ENCODE measurements at regions not wholly inside any gene's neighbourhood (a gene's known extent, or its start where the extent isn't known, plus 50 kb on each side); places are given as distances from the start of the nearest gene placed in this dataset.

DNA sequence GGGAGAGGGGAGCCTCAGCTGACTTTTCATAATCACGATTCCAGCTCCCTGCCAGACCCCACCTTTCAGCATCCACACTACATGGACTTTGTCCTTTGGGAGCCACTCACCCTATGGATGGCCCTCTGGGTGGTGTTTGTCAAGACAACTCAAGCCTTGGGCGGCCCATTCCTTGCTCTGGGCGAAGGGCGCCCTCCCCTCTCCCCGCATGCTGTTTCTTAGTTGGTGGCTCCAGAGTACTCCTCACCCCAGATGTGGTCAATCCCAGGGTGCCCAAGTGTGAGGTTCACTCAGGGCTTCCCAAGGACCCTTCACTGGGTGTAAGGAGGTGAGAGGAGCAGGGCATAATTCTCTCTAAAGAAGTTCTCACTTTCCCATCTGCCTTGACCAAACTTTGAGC is 710.0 kb downstream of the QKI start:
- H3K27me3 ChIP-seq (ENCODE audit: low read length) = no peaks in the 10 kb centered on the region; the same call in 1 of the 2 replicates
- TF ChIP-seq EZH2phosphoT487 (conservative IDR thresholded peaks at IDR 0.05; ENCODE audit: low read length) = no peak
- TF ChIP-seq, protein P1, sequence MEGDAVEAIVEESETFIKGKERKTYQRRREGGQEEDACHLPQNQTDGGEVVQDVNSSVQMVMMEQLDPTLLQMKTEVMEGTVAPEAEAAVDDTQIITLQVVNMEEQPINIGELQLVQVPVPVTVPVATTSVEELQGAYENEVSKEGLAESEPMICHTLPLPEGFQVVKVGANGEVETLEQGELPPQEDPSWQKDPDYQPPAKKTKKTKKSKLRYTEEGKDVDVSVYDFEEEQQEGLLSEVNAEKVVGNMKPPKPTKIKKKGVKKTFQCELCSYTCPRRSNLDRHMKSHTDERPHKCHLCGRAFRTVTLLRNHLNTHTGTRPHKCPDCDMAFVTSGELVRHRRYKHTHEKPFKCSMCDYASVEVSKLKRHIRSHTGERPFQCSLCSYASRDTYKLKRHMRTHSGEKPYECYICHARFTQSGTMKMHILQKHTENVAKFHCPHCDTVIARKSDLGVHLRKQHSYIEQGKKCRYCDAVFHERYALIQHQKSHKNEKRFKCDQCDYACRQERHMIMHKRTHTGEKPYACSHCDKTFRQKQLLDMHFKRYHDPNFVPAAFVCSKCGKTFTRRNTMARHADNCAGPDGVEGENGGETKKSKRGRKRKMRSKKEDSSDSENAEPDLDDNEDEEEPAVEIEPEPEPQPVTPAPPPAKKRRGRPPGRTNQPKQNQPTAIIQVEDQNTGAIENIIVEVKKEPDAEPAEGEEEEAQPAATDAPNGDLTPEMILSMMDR (IDR thresholded peaks at IDR 0.05; ENCODE audit: insufficient read depth, low read length, poor library complexity, severe bottlenecking) = no peak
- no peaks in the 10 kb centered on the region for H3K79me2 ChIP-seq (ENCODE audit: insufficient read depth, low read length)

DNA sequence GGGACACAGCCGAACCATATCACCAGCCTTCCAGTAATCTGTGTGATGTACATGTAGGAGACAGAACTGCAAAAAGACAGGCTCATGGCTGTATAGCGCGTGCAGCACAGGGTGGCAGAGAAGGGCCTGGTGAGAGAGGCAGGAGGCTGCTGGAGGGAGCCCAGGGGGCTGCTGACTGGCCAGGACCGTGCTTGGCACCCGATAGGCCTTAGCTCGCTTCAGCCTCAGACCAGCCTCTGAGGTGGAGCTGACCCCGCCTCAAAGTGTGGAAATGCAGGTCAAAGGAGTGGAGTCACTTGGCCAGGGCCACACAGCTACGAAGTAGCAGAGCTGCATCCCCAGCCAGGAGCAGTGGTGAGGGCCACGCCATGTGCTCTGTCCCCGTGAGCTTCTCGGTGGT is 707.6 kb downstream of the QKI start:
- Histone ChIP-seq H4K20me1 (ENCODE audit: low read depth, low read length) (no peaks in the 10 kb centered on the region), H3K9me2 (replicated peaks; ENCODE audit: insufficient read depth, low read length) (no peaks in the 10 kb centered on the region), H3K27ac (ENCODE audit: low read depth, low read length) (no peak overlapping the region), H3K79me2 (ENCODE audit: insufficient read depth, low read length) (no peaks in the 10 kb centered on the region), H3K4me2 (ENCODE audit: low read depth, low read length, poor library complexity, severe bottlenecking) (no peak overlapping the region), H3K9me3 (ENCODE audit: insufficient read depth, low read length) (no peaks in the 10 kb centered on the region), H3K4me3 (ENCODE audit: insufficient read depth, low read length, poor library complexity, severe bottlenecking) (no peak overlapping the region), H3F3A (ENCODE audit: insufficient read depth) (no peaks in the 10 kb centered on the region), H3K9ac (ENCODE audit: low read length) (no peak overlapping the region), H2AFZ (ENCODE audit: low read depth, low read length, severe bottlenecking) (no peak overlapping the region), H3K36me3 (ENCODE audit: low read length) (no peaks in the 10 kb centered on the region), H3K27me3 (ENCODE audit: low read length) (no peaks in the 10 kb centered on the region; the same call in 1 of the 2 replicates)
- TF ChIP-seq, protein P1 (IDR thresholded peaks at IDR 0.05; ENCODE audit: insufficient read depth, low read length, poor library complexity, severe bottlenecking) = no peak
- TF ChIP-seq EZH2phosphoT487 (conservative IDR thresholded peaks at IDR 0.05; ENCODE audit: low read length) = no peak

More for the DNA sequence above, 710.0 kb downstream of the QKI start:
- Histone ChIP-seq H2AFZ (ENCODE audit: low read depth, low read length, severe bottlenecking) (no peak overlapping the region), H3K9me2 (replicated peaks; ENCODE audit: insufficient read depth, low read length) (no peaks in the 10 kb centered on the region), H4K20me1 (ENCODE audit: low read depth, low read length) (no peaks in the 10 kb centered on the region), H3F3A (ENCODE audit: insufficient read depth) (no peaks in the 10 kb centered on the region), H3K27ac (ENCODE audit: low read depth, low read length) (no peak overlapping the region), H3K4me2 (ENCODE audit: low read depth, low read length, poor library complexity, severe bottlenecking) (no peak overlapping the region), H3K36me3 (ENCODE audit: low read length) (no peaks in the 10 kb centered on the region), H3K9me3 (ENCODE audit: insufficient read depth, low read length) (no peaks in the 10 kb centered on the region), H3K4me3 (ENCODE audit: insufficient read depth, low read length, poor library complexity, severe bottlenecking) (no peak overlapping the region), H3K9ac (ENCODE audit: low read length) (no peak overlapping the region)

DNA sequence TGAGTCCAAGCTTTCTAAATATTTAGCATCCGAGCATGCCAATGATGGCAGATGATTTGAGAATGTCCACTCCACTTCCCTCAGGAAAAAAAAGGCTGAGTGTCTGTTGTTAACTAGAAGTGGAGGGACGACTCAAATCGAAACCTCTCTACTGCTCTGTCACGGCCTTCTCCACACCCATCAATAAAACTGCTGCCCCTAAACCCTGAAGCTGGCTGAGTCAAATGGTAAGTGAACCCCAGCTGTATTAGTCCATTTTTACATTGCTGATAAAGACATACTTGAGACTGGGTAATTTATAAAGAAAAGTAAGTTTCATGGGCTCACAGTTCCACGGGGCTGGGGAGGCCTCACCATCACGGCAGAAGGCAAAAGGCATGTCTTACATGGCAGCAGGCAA is 707.0 kb downstream of the QKI start:
- TF ChIP-seq, protein P1 (IDR thresholded peaks at IDR 0.05; ENCODE audit: insufficient read depth, low read length, poor library complexity, severe bottlenecking) = no peak
- TF ChIP-seq EZH2phosphoT487 (conservative IDR thresholded peaks at IDR 0.05; ENCODE audit: low read length) = no peak
- Histone ChIP-seq H3K4me2 (ENCODE audit: low read depth, low read length, poor library complexity, severe bottlenecking) (no peak overlapping the region), H3K9me3 (ENCODE audit: insufficient read depth, low read length) (no peaks in the 10 kb centered on the region), H3K27ac (ENCODE audit: low read depth, low read length) (no peak overlapping the region), H4K20me1 (ENCODE audit: low read depth, low read length) (no peaks in the 10 kb centered on the region), H3K9me2 (replicated peaks; ENCODE audit: insufficient read depth, low read length) (no peaks in the 10 kb centered on the region), H3K27me3 (ENCODE audit: low read length) (no peaks in the 10 kb centered on the region; the same call in 1 of the 2 replicates), H3K9ac (ENCODE audit: low read length) (no peak overlapping the region), H3F3A (ENCODE audit: insufficient read depth) (no peaks in the 10 kb centered on the region), H3K36me3 (ENCODE audit: low read length) (no peaks in the 10 kb centered on the region), H2AFZ (ENCODE audit: low read depth, low read length, severe bottlenecking) (no peak overlapping the region), H3K79me2 (ENCODE audit: insufficient read depth, low read length) (no peaks in the 10 kb centered on the region), H3K4me3 (ENCODE audit: insufficient read depth, low read length, poor library complexity, severe bottlenecking) (no peak overlapping the region)
